ENCODE measurements at regions not wholly inside any gene's neighbourhood (a gene's known extent, or its start where the extent isn't known, plus 50 kb on each side); places are given as distances from the start of the nearest gene placed in this dataset.

GRCh38 chr6:41474213-41474933 lies 71.8 kb upstream of the FOXP4 start:
- DNase-seq: no peak

- DNase-seq: no peak
Measured at GRCh38 chr6:41475164-41475563, 71.0 kb upstream of the FOXP4 start.

GRCh38 chr6:41475737-41476357 lies 70.3 kb upstream of the FOXP4 start:
- DNase-seq: no peak

- no peak for DNase-seq
Measured at GRCh38 chr6:41476401-41476800, 69.8 kb upstream of the FOXP4 start.

- DNase-seq: no peak
Measured at GRCh38 chr6:41477572-41477971, 68.6 kb upstream of the FOXP4 start.

- DNase-seq: no peak
Measured at GRCh38 chr6:41483943-41484342, 62.2 kb upstream of the FOXP4 start.

- no peak for DNase-seq
Measured at GRCh38 chr6:41487860-41488432, 58.2 kb upstream of the FOXP4 start.

GRCh38 chr6:41488433-41489119 lies 57.6 kb upstream of the FOXP4 start:
- no peak for DNase-seq

- no peak for DNase-seq
Measured at GRCh38 chr6:41489120-41489851, 56.9 kb upstream of the FOXP4 start.

- no peak for DNase-seq
Measured at GRCh38 chr6:41492261-41492891, 53.8 kb upstream of the FOXP4 start.

GRCh38 chr6:41494212-41495110 lies 51.7 kb upstream of the FOXP4 start:
- DNase-seq: no peak
